NCI-H748 (cell line): ENCODE measurements at regions not wholly inside any gene's neighbourhood (a gene's known extent, or its start where the extent isn't known, plus 50 kb on each side); places are given as distances from the start of the nearest gene placed in this dataset.
"Not testable (repeated sequence)": the region's sequence is repeated elsewhere in the genome, so short reads cannot be mapped to it uniquely, and the experiment has no call there.

Experiments used
- DNase-seq: peaks from one replicate; lab custom pipeline; 2025; ENCODE audit not compliant: unreplicated experiment; lab: John Stamatoyannopoulos, UW

GRCh38 chr6:51129043-51129442, 310.4 kb downstream of the TFAP2B start:
- peak; percentile 87 for DNase-seq

- DNase-seq = no peak
These were observed 319.1 kb downstream of the TFAP2B start for GRCh38 chr6:51137777-51138176.

- DNase-seq = no peak
These were observed 321.3 kb downstream of the TFAP2B start for GRCh38 chr6:51139950-51140385.

- DNase-seq = no peak
These were observed 322.4 kb downstream of the TFAP2B start for GRCh38 chr6:51141080-51141479.

GRCh38 chr6:51147756-51148155, 329.1 kb downstream of the TFAP2B start:
- peak; percentile 18 for DNase-seq

GRCh38 chr6:51152594-51152993, 333.9 kb downstream of the TFAP2B start:
- no peak for DNase-seq

GRCh38 chr6:51153109-51153508, 334.4 kb downstream of the TFAP2B start:
- no peak for DNase-seq

GRCh38 chr6:51154925-51155324, 336.3 kb downstream of the TFAP2B start:
- DNase-seq = not testable (repeated sequence)

GRCh38 chr6:51159260-51159659, 340.6 kb downstream of the TFAP2B start:
- not testable (repeated sequence) for DNase-seq

- no peak for DNase-seq
These were observed 343.1 kb downstream of the TFAP2B start for GRCh38 chr6:51161752-51162151.

GRCh38 chr6:51163843-51164529, 345.3 kb downstream of the TFAP2B start:
- no peak for DNase-seq

GRCh38 chr6:51166914-51167313, 348.2 kb downstream of the TFAP2B start:
- DNase-seq = no peak

- no peak for DNase-seq
These were observed 348.8 kb downstream of the TFAP2B start for GRCh38 chr6:51167468-51167867.

GRCh38 chr6:51182827-51183226, 364.2 kb downstream of the TFAP2B start:
- peak; percentile 90 for DNase-seq

- DNase-seq = no peak
These were observed 365.4 kb downstream of the TFAP2B start for GRCh38 chr6:51184046-51184445.

- peak; percentile 49 for DNase-seq
These were observed 374.5 kb downstream of the TFAP2B start for GRCh38 chr6:51193163-51193562.

- no peak for DNase-seq
These were observed 380.5 kb downstream of the TFAP2B start for GRCh38 chr6:51199105-51199552.

- DNase-seq = peak; percentile 38
These were observed 381.1 kb downstream of the TFAP2B start for GRCh38 chr6:51199733-51200260.

- peak; percentile 22 for DNase-seq
These were observed 382.0 kb downstream of the TFAP2B start for GRCh38 chr6:51200676-51201075.

GRCh38 chr6:51202653-51203052, 384.0 kb downstream of the TFAP2B start:
- not testable (repeated sequence) for DNase-seq

- no peak for DNase-seq
These were observed 384.8 kb downstream of the TFAP2B start for GRCh38 chr6:51203504-51203903.

- not testable (repeated sequence) for DNase-seq
These were observed 388.0 kb downstream of the TFAP2B start for GRCh38 chr6:51206686-51207085.

GRCh38 chr6:51209651-51210050, 391.0 kb downstream of the TFAP2B start:
- DNase-seq = no peak
